HG03066 (cell line): ENCODE measurements at regions not wholly inside any gene's neighbourhood (a gene's known extent, or its start where the extent isn't known, plus 50 kb on each side); places are given as distances from the start of the nearest gene placed in this dataset.

ENCODE experiments used
- ATAC-seq: cut with Tn5 transposase; IDR thresholded peaks from one replicate; pipeline ENCODE4 v1.9.1; 2021; ENCODE audit warnings: low read depth; ENCODE audit not compliant: unreplicated experiment

DNA sequence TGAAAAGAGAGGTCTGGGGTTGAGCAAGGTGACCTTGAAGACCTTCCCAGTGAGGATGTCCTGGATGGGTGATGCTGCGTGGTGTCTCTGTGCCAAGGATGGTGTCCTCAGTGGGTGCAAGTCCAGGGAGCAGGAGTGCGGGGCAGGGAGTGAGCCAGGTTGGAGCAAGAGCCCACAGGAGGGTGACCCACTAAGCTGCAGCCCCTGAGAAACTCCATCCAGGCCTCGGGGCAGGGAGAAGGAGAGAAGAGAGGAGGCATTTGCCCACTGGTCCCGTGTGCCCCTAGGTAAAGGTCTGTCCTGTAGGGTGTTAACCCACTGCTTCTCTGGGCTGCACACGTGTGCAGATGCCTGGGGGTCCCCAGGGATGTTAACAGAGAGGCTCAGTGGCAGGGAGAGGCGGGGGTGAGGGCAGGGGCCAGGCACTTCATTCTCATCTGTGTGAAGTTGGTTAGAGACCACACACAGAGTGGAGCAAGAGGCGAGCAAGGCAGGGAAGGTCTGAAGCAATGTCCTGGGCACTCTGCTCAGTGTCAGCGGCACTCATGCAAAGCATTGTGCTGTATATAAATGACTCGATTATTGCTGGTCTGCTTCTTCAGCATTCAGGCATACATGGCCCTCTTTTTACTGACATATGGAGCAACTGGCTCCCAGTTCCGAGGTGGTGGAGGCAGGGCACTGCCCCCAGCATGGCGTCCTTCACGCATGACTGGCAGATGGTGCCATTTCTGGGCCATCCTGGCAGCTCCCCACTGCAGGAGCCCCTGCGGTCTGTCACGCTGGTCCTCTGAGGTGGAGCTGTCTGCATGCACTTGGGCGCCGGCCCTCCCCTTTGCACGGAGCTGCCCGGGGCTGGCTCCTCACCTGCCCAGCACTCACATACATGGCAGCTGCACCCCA is 117.2 kb upstream of the HS6ST1 start:
- no peak for ATAC-seq

- no peak for ATAC-seq
Observed at GRCh38 chr2:128436479-128437203, 118.0 kb upstream of the HS6ST1 start.

DNA sequence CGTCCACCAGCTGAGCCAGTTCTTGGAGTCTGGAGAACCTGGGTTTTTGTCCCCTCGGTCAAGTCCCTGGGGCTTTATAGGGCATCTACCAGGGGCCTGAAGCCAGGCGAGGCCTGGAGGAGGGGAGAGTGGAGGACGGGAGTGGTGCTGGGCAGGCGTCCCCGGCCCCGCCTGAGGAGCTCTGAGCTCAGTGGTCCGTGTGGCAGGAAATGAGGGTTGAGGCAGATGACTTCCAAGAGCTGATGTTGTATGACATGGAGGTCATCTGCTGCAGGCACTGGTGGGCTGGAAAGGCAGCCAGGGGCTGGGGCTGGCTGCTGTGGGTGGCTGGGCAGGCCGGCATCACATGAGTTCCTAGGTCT is 118.5 kb upstream of the HS6ST1 start:
- no peak for ATAC-seq

DNA sequence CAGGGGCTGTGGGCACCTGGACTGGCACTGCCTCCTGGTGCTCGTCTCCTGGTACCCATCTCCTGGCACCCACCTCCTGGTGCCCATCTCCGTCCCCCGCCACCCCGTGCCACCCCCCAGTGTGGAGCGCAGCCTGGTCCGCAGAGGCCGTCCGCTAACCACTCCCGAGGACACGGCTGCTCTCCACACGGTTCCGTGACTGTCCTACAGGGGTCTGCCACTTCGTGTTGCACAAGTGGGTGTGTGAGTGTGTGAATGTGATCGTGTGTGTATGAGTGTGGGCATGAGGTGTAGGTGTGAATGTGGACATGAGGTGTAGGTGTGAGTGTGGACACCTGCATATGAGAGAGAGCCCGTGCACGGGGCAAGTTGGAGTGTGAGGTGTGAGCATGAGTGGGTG is 119.4 kb upstream of the HS6ST1 start:
- ATAC-seq = no peak

GRCh38 chr2:128438586-128438985 is 119.9 kb upstream of the HS6ST1 start:
- ATAC-seq = no peak

- no peak for ATAC-seq
Observed at GRCh38 chr2:128439031-128439790, 120.5 kb upstream of the HS6ST1 start.

GRCh38 chr2:128439791-128440665 is 121.4 kb upstream of the HS6ST1 start:
- no peak for ATAC-seq

DNA sequence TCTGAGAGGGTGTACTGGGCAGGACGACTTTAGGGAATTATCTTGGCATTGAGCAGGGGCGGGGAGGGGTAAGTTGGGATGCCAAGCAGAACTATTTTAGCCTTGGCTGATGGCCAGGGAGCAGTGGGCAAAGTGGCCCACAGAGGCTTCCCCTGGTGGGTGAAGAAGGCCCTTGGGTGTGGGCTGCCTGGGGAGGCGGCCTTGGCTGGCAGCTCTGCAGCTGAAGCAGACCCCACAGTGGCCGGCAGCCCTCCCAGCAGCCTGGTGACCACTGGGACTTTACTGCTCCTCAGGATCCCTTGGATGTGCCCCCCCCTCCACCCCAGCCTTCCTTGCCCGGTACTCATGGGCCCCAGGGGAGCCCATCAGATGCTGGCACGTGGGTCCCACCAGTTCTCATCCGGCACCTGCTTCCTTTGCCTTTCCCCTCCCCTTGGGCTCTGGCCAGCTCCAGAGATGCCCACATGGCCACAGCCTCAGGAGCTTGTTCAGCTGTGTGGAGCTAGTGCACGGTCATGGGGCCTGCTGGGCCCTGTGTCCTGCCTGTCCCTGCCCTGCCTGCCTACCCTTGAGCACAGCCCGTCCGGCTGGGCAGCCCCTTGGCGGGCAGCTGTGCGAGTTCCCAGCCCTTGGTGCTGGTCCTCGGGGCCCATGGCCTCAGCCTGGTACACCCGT is 122.1 kb upstream of the HS6ST1 start:
- no peak for ATAC-seq

- ATAC-seq = no peak
Observed at GRCh38 chr2:128441341-128442052, 122.8 kb upstream of the HS6ST1 start.

DNA sequence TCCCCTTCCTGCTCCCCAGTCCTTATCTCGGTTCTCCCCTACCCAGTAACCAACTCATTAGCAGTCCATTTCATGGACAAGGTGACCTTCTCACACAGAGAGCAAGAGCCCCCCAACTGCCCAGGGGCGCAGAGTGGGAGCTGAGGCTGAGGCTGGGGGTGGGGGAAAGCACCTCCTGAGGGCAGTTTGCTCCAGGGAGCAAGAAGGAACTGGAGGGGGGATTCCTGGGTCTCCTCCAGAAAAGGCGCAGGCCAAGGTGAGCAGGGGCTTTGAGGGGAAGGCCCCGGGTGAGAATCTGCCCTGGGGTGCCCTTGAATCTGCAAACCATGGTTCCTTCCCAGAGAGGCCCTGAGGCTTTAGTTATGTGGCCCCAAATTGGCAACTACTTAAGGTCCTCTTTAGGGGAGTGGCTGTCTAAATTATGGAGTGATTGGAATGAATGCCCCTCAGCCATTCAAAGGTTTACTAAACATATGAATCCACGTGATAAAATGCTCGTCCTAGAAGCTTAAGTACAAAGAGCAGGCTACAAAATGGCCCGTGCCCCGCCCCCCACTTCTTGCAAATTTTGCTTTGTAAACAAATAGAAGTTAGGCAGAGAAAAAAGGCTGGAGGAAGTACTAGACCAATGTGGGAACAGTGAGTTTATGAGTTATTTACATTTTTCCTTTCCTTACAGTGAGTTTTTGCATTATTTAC is 123.5 kb upstream of the HS6ST1 start:
- ATAC-seq = no peak

DNA sequence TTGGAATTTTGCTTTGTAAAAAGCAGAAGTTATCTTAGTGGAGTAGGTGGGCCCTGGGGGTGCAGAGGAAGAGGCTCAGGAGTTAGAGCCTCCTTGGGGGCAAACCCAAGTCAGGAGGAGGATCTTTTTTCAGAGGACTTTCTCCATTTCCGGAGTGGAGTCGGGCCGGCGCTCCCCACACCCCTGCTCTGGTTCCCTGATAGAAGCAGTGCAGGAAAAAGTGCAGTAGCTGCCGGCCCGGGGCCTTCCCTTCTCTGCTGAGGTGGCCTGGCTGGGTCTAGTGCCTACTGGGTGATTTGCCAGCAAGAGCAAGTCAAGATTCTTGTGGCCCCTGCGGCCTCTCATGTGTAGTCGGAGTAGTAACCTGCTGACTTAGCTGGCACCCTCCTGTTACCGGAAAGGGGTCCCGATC is 124.2 kb upstream of the HS6ST1 start:
- ATAC-seq = no peak

DNA sequence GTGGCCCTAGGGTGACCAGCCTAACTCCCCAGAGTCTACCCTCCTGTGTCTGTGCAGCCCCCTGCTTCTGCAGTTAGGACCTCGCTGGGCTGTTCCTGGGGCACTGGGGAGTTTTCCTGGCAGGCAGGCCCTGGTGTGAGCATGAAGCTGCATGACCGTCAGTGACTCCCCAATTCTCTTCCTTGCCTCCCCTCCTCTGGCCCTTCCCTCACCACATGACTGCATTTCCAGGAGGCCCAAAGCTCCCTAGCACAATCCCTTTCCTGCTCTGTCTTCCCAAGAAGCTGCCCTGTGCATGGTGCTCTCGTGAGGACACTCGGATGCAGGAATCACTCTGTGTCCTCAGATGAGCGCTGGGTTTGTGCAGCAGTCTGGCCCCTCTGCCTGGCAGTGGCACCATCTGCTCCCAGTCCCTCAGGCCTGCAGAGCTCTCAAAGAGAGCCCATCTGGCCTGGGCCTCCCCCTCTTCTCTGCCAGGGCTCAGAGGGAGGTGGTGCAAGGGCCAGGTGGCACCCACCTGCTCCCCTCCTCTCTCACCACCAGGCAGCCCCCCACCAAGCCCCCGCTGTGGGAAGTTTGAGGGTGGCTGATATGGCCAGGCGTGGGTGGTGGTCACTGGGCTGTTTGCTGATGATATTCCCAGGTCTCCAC is 125.6 kb upstream of the HS6ST1 start:
- no peak for ATAC-seq

DNA sequence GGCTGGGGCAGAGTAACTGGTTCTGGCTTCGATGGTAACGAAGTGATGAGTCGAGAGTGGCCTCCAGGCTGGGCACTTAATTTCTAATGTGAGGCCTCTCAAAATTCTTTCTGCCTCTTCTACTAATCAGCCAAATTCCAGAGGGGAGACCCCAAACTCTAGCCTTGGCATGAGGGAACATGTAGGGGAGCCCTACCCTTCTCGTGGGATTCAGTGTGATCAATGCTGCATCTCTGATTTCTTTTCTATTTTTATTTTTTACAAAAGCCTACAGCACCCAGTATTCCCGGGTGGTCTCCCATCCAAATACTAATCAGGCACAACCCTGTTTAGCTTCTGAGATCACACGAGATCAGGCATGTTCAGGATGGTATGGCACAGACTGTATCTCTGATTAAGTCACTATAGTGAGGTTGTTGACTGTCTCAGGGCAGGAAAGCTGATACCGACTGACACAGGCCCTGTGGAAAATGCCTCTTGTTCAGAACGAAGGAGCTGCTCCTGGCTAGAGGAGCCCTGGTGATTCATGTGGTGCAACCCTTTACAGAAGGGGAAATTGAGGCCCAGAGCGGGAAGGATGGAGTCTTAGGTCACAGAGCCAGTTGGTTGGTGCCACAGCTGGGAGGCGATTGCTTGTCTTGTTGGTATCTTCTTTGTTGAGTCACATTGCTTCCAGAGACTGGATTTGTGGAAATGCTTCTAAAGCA is 126.3 kb upstream of the HS6ST1 start:
- no peak for ATAC-seq

DNA sequence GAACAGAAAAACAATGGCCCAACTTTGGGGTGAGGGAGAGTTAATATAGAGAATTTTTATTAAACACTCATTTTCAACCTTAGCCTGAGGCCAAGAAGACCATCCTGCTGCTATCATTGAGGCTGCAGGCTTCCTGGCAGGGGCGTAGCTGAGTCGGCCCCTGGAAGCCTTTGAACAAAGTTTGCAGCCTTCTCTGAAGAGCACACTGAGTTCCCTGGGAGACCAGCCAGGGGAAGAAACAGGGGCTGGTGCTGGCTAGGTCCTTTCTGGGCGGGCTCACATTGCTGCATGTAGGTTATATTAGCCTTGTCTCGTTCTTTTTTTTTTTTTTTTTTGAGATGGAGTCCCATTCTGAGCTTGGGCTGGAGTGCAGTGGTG is 126.8 kb upstream of the HS6ST1 start:
- no peak for ATAC-seq

DNA sequence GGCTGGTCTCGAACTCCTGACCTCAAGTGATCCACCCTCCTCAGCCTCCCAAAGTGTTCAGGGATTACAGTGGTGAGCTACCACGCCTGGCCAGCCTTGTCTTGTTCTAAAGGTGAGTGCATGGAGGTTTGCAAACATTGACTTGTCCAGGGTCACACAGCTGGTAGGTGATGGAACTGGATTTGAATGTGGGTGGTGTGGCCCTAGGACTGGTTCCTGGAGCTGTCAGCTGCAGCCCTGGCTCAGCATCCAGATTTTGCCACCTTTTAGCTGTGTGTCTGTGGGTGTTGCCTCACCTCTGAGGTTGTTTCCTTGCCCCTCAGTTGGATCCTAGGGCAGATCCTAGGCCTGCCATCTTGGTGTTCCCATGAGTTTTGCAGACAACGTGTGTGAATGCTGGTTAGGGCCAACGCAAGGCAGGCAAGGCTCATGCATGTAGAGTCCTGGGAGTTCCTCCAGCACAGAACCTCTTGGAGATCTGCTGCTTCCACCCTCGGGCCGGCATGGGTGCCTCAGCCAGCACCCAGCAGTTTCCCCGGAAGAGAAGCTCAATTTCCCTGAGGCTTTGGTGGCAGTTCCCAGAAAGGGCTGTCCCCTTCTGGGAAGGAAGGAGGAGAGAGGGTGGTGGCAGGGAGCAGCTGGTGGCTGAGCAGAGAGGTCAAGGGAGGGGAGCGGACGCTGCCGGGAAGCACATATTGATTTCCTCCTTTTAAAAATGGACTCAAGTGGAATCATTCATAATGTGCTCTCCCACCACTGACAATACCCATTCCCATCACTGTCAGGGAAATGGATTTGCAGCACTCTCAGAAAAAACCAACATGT is 127.6 kb upstream of the HS6ST1 start:
- ATAC-seq = no peak

DNA sequence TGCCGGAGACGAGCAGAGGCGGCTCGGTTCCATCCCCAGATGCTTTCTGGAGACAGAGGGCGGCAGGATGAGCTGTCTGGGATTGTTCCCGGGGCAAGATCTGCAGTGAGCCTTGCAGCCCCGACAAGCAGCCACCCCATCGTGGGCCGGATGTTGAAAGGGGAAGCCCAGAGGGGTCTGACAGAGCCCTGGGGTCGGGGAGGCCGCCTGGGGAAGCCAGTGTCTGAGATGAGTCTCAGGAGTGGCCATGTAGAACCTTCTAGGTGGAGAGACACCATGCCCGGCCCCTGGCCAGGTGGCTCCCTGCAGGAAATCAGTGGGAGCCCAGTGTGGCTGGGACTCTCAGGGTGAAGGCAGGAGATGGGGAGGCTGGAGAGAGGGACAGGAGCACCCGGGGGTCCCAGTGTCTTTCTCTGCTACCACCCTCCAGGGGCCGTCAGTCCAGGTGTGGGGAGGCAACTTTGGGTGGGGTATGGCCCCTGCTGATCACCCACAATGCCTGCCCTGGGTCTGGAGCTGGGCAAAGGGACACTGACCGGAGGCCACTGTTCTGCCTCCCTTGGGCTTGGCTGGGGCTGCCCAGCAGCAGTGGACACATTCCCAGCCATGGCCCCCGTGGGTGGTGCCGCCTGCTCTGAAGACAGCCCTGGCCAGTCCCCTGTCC is 128.3 kb upstream of the HS6ST1 start:
- no peak for ATAC-seq
